ENCODE measurements at regions not wholly inside any gene's neighbourhood (a gene's known extent, or its start where the extent isn't known, plus 50 kb on each side); places are given as distances from the start of the nearest gene placed in this dataset.

- TF ChIP-seq CTCF (IDR thresholded peaks at IDR 0.05; ENCODE audit: low read depth, low read length): no peak
- H3K4me3 ChIP-seq (ENCODE audit: low read depth, low read length): no peak overlapping the region
Measured at GRCh38 chr2:164030623-164031022, 294.8 kb upstream of the FIGN start.

GRCh38 chr2:164028814-164029534 is 293.2 kb upstream of the FIGN start:
- no peak overlapping the region for H3K4me3 ChIP-seq (ENCODE audit: low read depth, low read length)
- TF ChIP-seq CTCF (IDR thresholded peaks at IDR 0.05; ENCODE audit: low read depth, low read length): no peak

- H3K4me3 ChIP-seq (ENCODE audit: low read depth, low read length): no peak overlapping the region
- TF ChIP-seq CTCF (IDR thresholded peaks at IDR 0.05; ENCODE audit: low read depth, low read length): no peak
Measured at GRCh38 chr2:164024396-164024795, 288.6 kb upstream of the FIGN start.

- no peak overlapping the region for H3K4me3 ChIP-seq (ENCODE audit: low read depth, low read length)
- no peak for TF ChIP-seq CTCF (IDR thresholded peaks at IDR 0.05; ENCODE audit: low read depth, low read length)
Measured at GRCh38 chr2:164023896-164024295, 288.1 kb upstream of the FIGN start.

GRCh38 chr2:164015328-164016123 is 279.7 kb upstream of the FIGN start:
- no peak overlapping the region for H3K4me3 ChIP-seq (ENCODE audit: low read depth, low read length)
- TF ChIP-seq CTCF (IDR thresholded peaks at IDR 0.05; ENCODE audit: low read depth, low read length): no peak

- no peak overlapping the region for H3K4me3 ChIP-seq (ENCODE audit: low read depth, low read length)
Measured at GRCh38 chr2:164014791-164015190, 279.0 kb upstream of the FIGN start.

More at GRCh38 chr2:164014791-164015190, 279.0 kb upstream of the FIGN start:
- no peak for TF ChIP-seq CTCF (IDR thresholded peaks at IDR 0.05; ENCODE audit: low read depth, low read length)

All from WI38 (cell line).